Fibroblast of skin of right quadriceps (primary cell): ENCODE measurements at regions not wholly inside any gene's neighbourhood (a gene's known extent, or its start where the extent isn't known, plus 50 kb on each side); places are given as distances from the start of the nearest gene placed in this dataset.
A peak's percentile ranks its signal among the peaks of the same experiment; 100 is the strongest.

Experiments
- DNase-seq: peaks from one replicate; pipeline ENCODE4 v3.0.0-alpha.2; 2013

GRCh38 chr9:91102269-91102668, 259.4 kb downstream of the AUH start:
- no peak for DNase-seq

- DNase-seq, result no peak
These were observed 257.8 kb downstream of the AUH start for GRCh38 chr9:91103931-91104330.

- DNase-seq, result no peak
These were observed 255.2 kb downstream of the AUH start for GRCh38 chr9:91106415-91107081.

GRCh38 chr9:91111226-91111625, 250.5 kb downstream of the AUH start:
- no peak for DNase-seq

- no peak for DNase-seq
These were observed 249.8 kb downstream of the AUH start for GRCh38 chr9:91111876-91112275.

GRCh38 chr9:91113016-91113415, 248.7 kb downstream of the AUH start:
- DNase-seq, result no peak

- DNase-seq, result no peak
These were observed 247.3 kb downstream of the AUH start for GRCh38 chr9:91114450-91114849.

- no peak for DNase-seq
These were observed 245.5 kb downstream of the AUH start for GRCh38 chr9:91116211-91116610.

- no peak for DNase-seq
These were observed 245.0 kb downstream of the AUH start for GRCh38 chr9:91116711-91117110.

GRCh38 chr9:91117474-91117891, 244.2 kb downstream of the AUH start:
- no peak for DNase-seq

GRCh38 chr9:91117959-91118703, 243.6 kb downstream of the AUH start:
- DNase-seq, result peak; percentile 73

GRCh38 chr9:91118704-91119025, 243.1 kb downstream of the AUH start:
- peak; percentile 40 for DNase-seq

- peak; percentile 64 for DNase-seq
These were observed 242.6 kb downstream of the AUH start for GRCh38 chr9:91119142-91119541.

GRCh38 chr9:91119679-91120078, 242.0 kb downstream of the AUH start:
- peak; percentile 92 for DNase-seq

- DNase-seq, result no peak
These were observed 241.5 kb downstream of the AUH start for GRCh38 chr9:91120200-91120599.

- no peak for DNase-seq
These were observed 239.0 kb downstream of the AUH start for GRCh38 chr9:91122755-91123154.

GRCh38 chr9:91126761-91127445, 234.8 kb downstream of the AUH start:
- peak; percentile 75 for DNase-seq

GRCh38 chr9:91127653-91128052, 234.1 kb downstream of the AUH start:
- DNase-seq, result peak; percentile 31

GRCh38 chr9:91130796-91131318, 230.9 kb downstream of the AUH start:
- DNase-seq, result no peak

GRCh38 chr9:91131433-91131839, 230.3 kb downstream of the AUH start:
- peak; percentile 98 for DNase-seq

GRCh38 chr9:91132576-91133073, 229.1 kb downstream of the AUH start:
- no peak for DNase-seq

GRCh38 chr9:91134608-91135007, 227.1 kb downstream of the AUH start:
- no peak for DNase-seq

GRCh38 chr9:91137391-91137790, 224.3 kb downstream of the AUH start:
- DNase-seq, result no peak

GRCh38 chr9:91138760-91139159, 223.0 kb downstream of the AUH start:
- DNase-seq, result peak; percentile 67
